GM12864 (cell line): ENCODE measurements at regions not wholly inside any gene's neighbourhood (a gene's known extent, or its start where the extent isn't known, plus 50 kb on each side); places are given as distances from the start of the nearest gene placed in this dataset.

Experiments
- DNase-seq: peaks from one replicate; pipeline ENCODE4 v3.0.0-alpha.2; 2011; ENCODE audit warnings: low read depth
- H3K4me3 ChIP-seq: 2 replicates; pipeline ENCODE4 v1.5.1; 2011; ENCODE audit warnings: mild to moderate bottlenecking, low read depth, low read length, control low read depth
- TF ChIP-seq, protein P1 (sequence below): IDR thresholded peaks from 2 replicates; pipeline ENCODE4 v1.5.1; 2011; ENCODE audit warnings: low read depth, mild to moderate bottlenecking, moderate library complexity, low read length, control low read depth, inconsistent platforms; ENCODE audit errors: missing control alignments

DNA sequence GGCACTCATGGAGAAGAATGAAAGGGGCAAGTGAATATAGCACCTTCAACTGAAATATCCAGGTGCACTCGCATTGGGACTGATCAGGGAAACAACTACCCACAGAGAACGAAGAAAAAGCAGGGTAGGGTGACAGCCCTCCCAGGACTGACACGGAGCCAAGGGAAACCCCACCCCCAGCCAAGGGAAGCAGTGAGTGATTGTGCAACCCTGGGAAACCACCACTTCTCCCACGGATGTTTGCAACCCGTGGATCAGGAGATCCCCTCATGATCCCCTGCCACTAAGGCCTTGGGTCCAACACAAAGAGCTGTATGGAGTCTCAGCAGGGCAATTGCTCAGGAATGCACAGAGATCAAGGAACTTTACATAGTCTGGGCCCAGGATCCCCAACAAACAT is 158.5 kb upstream of the HCCS start:
- DNase-seq: no peak
- H3K4me3 ChIP-seq: no peak overlapping the region
- TF ChIP-seq, protein P1, sequence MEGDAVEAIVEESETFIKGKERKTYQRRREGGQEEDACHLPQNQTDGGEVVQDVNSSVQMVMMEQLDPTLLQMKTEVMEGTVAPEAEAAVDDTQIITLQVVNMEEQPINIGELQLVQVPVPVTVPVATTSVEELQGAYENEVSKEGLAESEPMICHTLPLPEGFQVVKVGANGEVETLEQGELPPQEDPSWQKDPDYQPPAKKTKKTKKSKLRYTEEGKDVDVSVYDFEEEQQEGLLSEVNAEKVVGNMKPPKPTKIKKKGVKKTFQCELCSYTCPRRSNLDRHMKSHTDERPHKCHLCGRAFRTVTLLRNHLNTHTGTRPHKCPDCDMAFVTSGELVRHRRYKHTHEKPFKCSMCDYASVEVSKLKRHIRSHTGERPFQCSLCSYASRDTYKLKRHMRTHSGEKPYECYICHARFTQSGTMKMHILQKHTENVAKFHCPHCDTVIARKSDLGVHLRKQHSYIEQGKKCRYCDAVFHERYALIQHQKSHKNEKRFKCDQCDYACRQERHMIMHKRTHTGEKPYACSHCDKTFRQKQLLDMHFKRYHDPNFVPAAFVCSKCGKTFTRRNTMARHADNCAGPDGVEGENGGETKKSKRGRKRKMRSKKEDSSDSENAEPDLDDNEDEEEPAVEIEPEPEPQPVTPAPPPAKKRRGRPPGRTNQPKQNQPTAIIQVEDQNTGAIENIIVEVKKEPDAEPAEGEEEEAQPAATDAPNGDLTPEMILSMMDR: no peak

DNA sequence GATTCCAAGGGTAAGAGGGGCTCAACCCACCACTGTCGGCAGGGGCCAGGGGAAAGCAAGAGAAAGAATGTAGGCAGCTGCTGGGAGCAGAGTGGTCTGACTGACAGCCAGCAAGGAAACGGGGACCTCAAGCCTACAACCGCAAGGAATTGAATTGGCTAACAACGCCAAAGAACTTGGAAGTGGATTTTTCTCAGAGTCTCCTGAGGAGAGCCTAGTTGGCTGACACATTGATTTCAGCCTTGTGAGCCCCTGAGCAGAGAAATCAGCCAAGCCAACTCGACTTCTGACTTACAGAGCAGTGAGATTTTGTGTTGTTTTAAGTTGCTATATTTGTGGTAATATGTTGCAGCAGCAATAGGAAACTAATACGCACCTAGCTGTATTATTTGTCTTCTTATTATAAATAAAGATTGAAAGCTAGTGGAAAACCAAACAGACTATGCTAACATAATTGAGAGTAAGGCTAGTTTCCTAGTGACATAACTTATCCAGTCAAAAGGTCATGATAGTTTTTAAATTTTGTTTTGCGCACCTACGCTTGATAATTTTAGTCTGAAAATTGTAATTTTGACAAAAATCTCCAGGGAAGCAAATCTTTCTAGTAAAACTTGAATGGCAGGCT is 145.8 kb upstream of the HCCS start:
- H3K4me3 ChIP-seq: no peak overlapping the region
- TF ChIP-seq, protein P1: no peak
- DNase-seq: no peak

DNA sequence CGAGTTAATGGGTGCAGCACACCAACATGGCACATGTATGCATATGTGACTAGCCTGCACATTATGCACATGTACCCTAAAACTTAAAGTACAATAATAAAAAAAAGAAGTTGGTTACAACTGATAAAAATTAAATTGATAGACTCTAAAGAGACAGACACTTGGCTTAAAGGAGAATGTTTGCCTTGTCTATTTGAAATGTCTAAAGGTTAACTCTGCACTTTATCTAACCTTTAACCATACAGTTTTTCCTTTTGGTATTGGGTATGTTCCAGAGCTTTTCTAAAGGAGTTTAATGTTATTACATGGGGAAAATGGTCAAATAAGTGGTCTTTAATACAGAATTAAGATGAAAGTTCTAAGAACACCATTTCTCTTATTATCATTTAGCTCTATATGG is 145.1 kb upstream of the HCCS start:
- TF ChIP-seq, protein P1: no peak
- DNase-seq: no peak
- H3K4me3 ChIP-seq: no peak overlapping the region

DNA sequence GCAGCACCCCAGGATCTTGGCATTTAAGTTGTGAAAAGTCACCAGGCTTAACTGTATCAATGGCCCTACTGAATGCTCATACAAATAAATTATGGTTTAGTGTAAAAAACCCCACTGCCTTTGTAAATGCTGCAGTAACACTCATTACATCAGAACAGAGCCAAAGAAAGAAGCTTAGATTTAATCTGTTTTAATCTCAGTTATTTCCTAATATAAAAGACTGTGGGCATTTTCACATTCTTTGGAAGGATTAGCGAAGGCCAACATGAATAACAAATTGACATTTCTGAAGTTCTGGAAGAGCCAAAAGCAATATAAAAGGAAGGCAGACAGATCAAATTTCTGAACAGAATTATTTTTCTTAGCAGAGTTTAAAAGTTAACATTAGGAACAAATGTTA is 140.0 kb upstream of the HCCS start:
- DNase-seq: no peak
- H3K4me3 ChIP-seq: no peak overlapping the region
- TF ChIP-seq, protein P1: no peak

DNA sequence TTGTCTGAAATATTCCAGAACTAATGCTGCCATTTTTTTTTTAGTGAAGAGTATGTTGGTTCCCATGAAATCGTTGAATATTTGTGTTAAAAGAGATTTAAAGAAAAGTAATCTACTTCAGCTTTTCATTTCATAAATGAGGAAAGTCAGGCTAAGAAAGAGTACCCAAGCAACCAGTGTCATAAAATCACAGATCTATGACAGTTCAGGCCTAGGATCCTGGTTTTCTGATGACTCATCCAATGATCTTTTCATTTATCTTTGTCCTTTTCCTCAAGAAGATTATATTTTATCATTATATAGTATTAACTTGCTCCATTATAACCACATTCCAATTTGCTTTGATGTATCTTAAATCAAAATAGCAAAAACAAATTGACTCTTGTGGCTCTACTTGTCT is 139.4 kb upstream of the HCCS start:
- H3K4me3 ChIP-seq: no peak overlapping the region
- TF ChIP-seq, protein P1: no peak
- no peak for DNase-seq

DNA sequence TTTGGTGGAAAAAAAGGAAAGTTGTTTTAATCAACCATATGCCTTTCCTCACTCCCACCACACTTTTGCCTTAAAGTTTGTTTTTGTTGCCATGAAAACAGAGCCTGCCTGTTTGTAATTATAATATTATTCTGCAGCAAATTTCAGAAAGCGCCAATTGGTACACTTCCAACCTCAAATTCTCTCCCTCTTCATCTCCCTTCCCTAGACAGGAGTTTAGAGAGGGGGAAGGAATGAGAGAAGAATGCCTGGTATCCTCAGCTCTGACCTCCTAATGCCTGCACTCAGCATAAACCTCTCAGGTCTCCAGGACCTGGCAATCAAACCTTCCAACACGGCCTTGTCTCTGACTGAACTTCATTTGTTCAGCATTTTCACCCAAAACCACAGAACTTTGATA is 138.4 kb upstream of the HCCS start:
- TF ChIP-seq, protein P1: no peak
- no peak overlapping the region for H3K4me3 ChIP-seq
- no peak for DNase-seq

DNA sequence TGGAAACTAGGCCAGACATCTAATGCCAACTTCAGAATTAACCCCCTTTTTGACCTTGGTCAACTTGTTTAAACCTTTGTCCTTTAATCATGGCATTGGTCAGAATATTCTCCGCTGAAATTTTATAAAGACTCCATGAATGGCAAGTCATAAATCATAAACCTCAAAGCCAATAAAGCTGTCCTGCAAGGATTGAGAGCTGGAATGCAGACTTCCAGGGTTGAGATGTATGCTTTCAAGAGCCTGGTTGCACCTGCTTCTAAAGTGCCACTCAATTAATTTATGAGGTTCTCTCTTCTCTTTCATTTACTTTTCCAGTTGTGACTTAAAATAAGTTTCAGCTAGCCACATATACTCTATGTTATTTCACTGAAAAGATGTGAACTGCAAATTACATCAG is 136.2 kb upstream of the HCCS start:
- TF ChIP-seq, protein P1: no peak
- H3K4me3 ChIP-seq: no peak overlapping the region
- DNase-seq: no peak
